Stimulated activated memory B cell treated with anti-CD40 and anti-IgM and Interleukin-4, amounts not matched to agents 10 μg/mL and 1 μg/mL and 100 μg/mL, for 72 hours (primary cell): ENCODE measurements at regions not wholly inside any gene's neighbourhood (a gene's known extent, or its start where the extent isn't known, plus 50 kb on each side); places are given as distances from the start of the nearest gene placed in this dataset.
A peak's percentile ranks its signal among the peaks of the same experiment; 100 is the strongest.

Experiments used
- ATAC-seq: fragments of 150-1000 bp; cut with Tn5 transposase; 2 replicates; pipeline ENCODE4 v1.10.0; 2021
- H3K27ac Mint-ChIP-seq: one replicate; pipeline ENCODE4 v1.8.0; 2022; ENCODE audit warnings: mild to moderate bottlenecking, mixed read lengths
- H3K27me3 Mint-ChIP-seq: one replicate; pipeline ENCODE4 v1.8.0; 2022; ENCODE audit warnings: mixed read lengths
- H3K36me3 Mint-ChIP-seq: one replicate; pipeline ENCODE4 v1.8.0; 2022; ENCODE audit warnings: mixed read lengths
- H3K4me1 Mint-ChIP-seq: one replicate; pipeline ENCODE4 v1.8.0; 2022; ENCODE audit warnings: mixed read lengths
- H3K4me3 Mint-ChIP-seq: one replicate; pipeline ENCODE4 v1.8.0; 2022; ENCODE audit warnings: mild to moderate bottlenecking, moderate library complexity, mixed read lengths
- H3K9me3 Mint-ChIP-seq: one replicate; pipeline ENCODE4 v1.8.0; 2022; ENCODE audit warnings: mixed read lengths

DNA sequence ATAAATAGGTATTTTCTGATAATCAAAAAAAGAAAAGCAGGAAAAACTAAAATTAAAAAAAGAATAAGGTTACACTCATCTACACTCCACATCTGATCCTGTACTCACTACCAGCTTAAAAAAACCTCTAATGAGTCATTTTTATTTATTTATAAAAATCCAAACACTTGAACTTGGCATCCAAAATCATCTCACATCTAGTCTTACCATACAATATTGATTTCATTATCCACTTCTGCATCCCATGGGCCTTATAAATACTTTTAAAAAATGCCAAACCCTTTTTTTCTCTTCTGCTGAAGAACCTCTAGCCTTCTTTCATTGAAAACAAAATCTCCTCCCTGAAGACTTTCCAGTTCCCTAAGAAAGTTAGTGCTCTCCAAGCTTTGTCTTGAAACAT lies 109.7 kb downstream of the TMTC3 start:
- no peaks in the 10 kb centered on the region for H3K27me3 Mint-ChIP-seq
- no peaks in the 10 kb centered on the region for H3K36me3 Mint-ChIP-seq
- H3K4me1 Mint-ChIP-seq: no peaks in the 10 kb centered on the region
- H3K4me3 Mint-ChIP-seq: no peak overlapping the region
- no peaks in the 10 kb centered on the region for H3K9me3 Mint-ChIP-seq
- H3K27ac Mint-ChIP-seq: no peak overlapping the region
- ATAC-seq: no peak

DNA sequence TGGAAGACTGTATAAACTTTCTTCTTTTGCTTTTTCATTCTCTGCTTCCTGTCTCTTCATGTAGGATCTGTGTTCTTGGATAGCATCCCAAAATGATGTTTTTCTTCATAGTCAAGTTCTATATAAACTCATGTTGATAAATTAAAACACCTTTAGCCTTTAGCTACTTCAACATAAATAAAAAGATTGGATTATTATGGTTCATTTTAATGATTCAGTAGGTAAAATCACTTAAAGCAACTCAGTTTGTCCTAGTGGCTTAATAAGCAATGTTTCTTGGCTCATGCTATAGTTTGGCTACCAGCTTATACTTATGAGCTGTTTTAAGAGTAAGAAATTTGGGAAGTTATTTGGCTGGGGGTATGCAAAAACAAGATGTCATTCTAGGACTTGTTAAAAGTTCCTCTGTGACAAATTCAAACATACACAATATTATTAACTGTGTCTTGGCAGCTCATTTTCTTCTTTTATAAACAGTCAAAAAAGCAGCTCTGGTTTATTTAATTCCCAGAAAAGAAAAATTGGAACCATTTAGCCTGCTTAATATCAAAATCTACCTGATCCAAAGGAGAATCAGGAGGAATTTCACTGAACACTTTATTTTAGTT lies 111.4 kb downstream of the TMTC3 start:
- ATAC-seq: no peak
- H3K36me3 Mint-ChIP-seq: no peaks in the 10 kb centered on the region
- no peaks in the 10 kb centered on the region for H3K27me3 Mint-ChIP-seq
- H3K9me3 Mint-ChIP-seq: no peaks in the 10 kb centered on the region
- H3K27ac Mint-ChIP-seq: no peak overlapping the region
- H3K4me1 Mint-ChIP-seq: no peaks in the 10 kb centered on the region
- H3K4me3 Mint-ChIP-seq: no peak overlapping the region

DNA sequence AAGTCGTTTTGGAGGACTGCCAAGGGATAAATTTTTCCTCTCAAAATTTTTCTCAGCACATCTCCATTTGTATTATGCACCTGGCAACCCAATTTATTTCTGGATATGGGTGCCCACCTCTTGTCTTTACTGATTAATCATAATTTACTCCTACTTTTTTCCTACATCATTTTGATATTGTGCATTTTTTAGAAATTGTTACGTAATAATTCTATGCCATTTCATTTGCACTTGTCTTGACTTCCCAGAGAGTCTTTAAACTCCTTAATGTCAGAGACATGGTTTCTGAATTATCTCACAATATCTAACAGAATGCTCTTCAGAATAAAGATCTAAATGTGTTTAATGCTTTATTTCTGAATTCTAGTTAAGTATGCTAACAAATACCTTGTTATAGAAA lies 113.1 kb downstream of the TMTC3 start:
- no peak overlapping the region for H3K27ac Mint-ChIP-seq
- H3K4me3 Mint-ChIP-seq: no peak overlapping the region
- no peaks in the 10 kb centered on the region for H3K27me3 Mint-ChIP-seq
- no peak for ATAC-seq
- no peaks in the 10 kb centered on the region for H3K9me3 Mint-ChIP-seq
- H3K36me3 Mint-ChIP-seq: no peaks in the 10 kb centered on the region
- H3K4me1 Mint-ChIP-seq: no peaks in the 10 kb centered on the region

DNA sequence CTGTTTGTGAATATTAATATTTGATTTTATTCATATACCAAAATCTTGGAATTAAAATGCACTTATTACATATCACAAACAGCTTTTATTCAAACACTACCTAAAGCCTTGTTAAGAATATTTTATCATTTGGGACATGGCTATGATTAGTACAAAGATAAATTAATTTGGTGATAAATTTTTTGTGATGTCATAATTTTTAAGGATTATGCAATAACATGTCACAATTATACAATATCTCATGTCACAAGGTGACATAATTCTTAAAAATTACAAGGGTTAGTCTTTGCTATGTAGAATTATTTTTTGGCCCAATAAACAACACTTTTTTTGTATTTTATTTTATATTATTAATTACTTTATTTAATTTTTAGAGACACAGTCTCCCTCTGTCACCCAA lies 113.7 kb downstream of the TMTC3 start:
- H3K27me3 Mint-ChIP-seq: no peaks in the 10 kb centered on the region
- ATAC-seq: no peak
- no peaks in the 10 kb centered on the region for H3K36me3 Mint-ChIP-seq
- no peaks in the 10 kb centered on the region for H3K9me3 Mint-ChIP-seq
- no peak overlapping the region for H3K27ac Mint-ChIP-seq
- no peaks in the 10 kb centered on the region for H3K4me1 Mint-ChIP-seq
- H3K4me3 Mint-ChIP-seq: no peak overlapping the region

DNA sequence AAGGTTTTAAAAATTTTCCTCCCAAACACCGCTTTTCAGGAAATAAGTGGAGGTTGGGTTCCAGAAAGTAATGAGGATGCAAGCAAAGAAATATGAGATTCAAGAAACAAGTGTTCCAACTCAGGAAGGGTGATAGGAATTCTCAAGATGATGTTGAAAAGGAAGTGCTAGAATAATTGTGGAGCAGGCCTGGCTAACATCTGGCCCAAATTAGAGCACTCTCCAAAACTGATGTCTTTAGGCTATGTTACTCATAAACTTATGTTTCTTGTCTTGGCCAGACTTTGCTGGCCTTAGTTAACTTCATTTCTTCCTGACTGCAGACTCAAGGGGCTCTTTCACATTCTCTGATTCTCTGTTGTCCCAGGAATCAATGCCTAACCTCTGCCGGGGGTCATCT lies 116.3 kb downstream of the TMTC3 start:
- Mint-ChIP-seq H3K27ac (no peak overlapping the region), H3K27me3 (peaks cover 8% of the 10 kb centered on the region), H3K4me1 (no peaks in the 10 kb centered on the region), H3K36me3 (no peaks in the 10 kb centered on the region), H3K9me3 (no peaks in the 10 kb centered on the region), H3K4me3 (no peak overlapping the region)
- no peak for ATAC-seq

DNA sequence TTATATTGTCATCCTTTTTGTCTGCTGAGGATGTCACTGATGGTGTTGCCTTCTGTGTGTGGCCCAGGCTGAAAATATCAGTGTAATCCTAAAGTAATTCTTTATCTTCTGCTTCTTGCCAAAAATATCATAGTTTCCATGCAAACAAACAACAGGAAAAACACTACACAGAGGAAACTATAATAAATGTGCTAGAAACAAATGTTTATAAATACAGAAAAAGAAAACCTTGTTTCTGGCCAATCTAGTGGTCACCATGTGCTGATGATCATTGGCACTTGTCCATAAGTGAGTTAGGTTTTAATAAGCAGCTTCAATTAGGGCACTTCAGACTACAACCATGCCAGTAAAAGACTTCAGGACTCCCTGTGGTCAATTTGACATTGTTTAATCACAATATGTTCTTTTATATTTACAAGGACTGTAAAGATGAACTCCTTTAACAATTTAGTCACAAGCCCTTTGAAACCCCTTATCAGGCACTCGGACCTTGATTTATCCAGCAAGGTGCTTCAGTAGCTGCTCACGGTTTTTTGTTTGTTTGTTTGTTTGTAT lies 124.8 kb downstream of the TMTC3 start:
- Mint-ChIP-seq H3K27ac (no peak overlapping the region), H3K4me3 (no peak overlapping the region), H3K9me3 (no peaks in the 10 kb centered on the region), H3K4me1 (no peaks in the 10 kb centered on the region), H3K36me3 (no peaks in the 10 kb centered on the region), H3K27me3 (no peaks in the 10 kb centered on the region)
- no peak for ATAC-seq

DNA sequence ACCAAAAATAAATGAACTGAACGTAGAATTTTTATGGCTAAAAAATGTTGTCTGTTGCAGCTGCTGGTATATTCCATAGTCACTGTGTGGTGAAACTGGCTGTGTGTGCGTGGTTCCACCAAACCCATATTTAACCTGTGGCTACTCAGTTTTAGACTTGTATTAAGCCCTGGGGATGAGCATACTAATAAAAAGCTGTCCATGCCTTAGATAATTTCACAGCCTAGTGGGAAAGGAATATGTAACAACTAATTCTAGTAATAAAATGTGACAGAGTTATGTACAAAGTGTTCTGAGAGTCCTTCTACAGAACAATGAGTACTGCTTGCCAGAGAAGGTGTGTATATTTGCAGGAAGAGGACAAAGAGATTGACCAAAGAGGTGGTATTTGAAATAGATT lies 125.5 kb downstream of the TMTC3 start:
- Mint-ChIP-seq H3K36me3 (no peaks in the 10 kb centered on the region), H3K4me3 (no peak overlapping the region), H3K9me3 (no peaks in the 10 kb centered on the region), H3K27me3 (no peaks in the 10 kb centered on the region), H3K4me1 (no peaks in the 10 kb centered on the region), H3K27ac (no peak overlapping the region)
- ATAC-seq: no peak

DNA sequence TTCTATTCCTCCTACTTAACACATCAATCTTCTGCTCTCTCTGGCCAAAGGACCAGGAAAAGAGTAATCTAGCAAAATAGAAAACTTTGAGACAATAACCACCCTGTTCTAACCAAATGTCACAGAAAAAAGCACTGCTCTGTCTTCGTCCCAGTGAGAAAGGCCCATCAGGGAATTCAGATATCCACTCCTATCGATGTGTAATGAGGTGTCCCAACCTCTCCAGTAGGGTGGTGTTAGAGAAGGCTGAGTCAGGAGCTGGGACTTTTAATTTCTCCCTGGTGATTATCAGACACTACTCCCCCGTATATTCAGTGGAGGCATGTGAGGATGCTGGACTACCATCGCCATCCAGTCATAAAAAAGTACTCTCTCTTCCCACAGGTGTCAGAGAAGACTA lies 130.3 kb downstream of the TMTC3 start:
- H3K27me3 Mint-ChIP-seq: no peaks in the 10 kb centered on the region
- no peaks in the 10 kb centered on the region for H3K4me1 Mint-ChIP-seq
- ATAC-seq: no peak
- H3K36me3 Mint-ChIP-seq: no peaks in the 10 kb centered on the region
- H3K27ac Mint-ChIP-seq: no peak overlapping the region
- H3K4me3 Mint-ChIP-seq: no peak overlapping the region
- no peaks in the 10 kb centered on the region for H3K9me3 Mint-ChIP-seq

DNA sequence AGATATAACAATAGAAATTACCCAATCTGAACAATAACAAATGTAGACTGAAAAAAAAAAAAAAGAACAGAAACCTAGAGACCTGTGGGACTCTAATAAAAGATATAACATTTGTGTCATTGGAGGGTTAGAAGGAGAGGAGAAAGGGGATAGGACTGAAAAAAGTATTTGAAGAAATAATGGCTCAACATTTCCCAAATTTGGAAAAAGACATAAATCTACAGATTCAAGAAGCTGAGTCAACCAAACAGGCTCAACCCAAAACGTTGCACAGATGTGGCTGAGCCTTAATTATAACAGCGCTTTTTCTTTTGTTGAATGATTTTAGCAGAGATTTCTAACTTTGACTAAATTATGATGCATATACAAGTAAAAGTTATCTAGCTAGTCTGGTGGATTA lies 131.3 kb downstream of the TMTC3 start:
- Mint-ChIP-seq H3K36me3 (no peaks in the 10 kb centered on the region), H3K4me1 (no peaks in the 10 kb centered on the region), H3K27ac (no peak overlapping the region), H3K9me3 (peaks cover 2% of the 10 kb centered on the region), H3K27me3 (no peaks in the 10 kb centered on the region), H3K4me3 (no peak overlapping the region)
- ATAC-seq: no peak

DNA sequence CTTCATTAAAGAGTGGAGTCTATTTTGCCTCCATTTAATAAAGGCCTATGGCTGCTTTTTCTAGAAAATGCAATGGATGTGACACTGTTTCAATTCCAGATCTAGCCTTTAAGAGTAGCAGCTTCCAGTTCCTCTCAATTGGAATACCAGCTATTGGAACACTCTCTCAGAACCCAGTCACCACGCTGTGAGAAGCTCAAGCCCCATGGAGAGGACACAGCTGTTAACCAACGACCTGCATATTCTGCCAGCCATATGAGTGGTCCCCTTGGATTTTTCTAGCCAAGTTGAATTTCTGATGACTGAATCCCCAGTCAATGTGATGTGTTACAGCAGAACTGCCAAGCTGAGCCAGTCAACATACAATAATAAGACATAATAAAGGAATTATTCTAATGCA lies 131.8 kb downstream of the TMTC3 start:
- Mint-ChIP-seq H3K4me1 (no peaks in the 10 kb centered on the region), H3K36me3 (no peaks in the 10 kb centered on the region), H3K9me3 (peaks cover 2% of the 10 kb centered on the region), H3K27ac (no peak overlapping the region), H3K27me3 (no peaks in the 10 kb centered on the region), H3K4me3 (no peak overlapping the region)
- no peak for ATAC-seq

DNA sequence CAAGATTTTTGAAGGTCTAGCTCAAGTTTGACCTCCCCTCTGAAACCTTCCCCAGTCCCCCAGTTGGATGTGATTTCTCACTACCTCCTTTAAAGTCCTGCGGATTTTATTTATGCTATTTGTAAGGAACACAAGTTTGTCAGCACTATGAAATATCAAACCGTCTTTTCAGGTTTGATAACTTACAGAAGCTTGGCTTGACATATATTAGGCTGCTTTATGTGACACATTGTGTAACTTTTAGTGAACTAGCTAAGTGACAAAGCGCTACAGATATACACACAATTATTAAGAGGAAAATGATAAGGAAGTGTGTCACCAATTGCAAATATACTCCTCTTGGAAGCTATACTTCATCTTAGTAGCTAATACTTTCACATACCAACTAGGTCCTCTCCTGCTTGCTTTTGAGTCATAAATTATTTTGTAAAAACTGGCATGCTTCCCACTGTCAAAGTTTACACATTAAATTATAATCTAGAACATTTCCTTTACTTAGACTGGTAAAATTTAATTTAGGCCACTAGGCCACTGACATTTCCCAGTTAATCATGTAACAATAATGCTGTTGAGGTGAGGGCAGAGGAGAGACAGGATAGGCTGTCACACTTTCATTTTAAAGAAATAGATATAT lies 149.5 kb downstream of the TMTC3 start:
- no peak for ATAC-seq
- H3K27me3 Mint-ChIP-seq: no peaks in the 10 kb centered on the region
- no peaks in the 10 kb centered on the region for H3K9me3 Mint-ChIP-seq
- H3K4me3 Mint-ChIP-seq: no peak overlapping the region
- H3K4me1 Mint-ChIP-seq: no peaks in the 10 kb centered on the region
- H3K27ac Mint-ChIP-seq: no peak overlapping the region
- no peaks in the 10 kb centered on the region for H3K36me3 Mint-ChIP-seq

DNA sequence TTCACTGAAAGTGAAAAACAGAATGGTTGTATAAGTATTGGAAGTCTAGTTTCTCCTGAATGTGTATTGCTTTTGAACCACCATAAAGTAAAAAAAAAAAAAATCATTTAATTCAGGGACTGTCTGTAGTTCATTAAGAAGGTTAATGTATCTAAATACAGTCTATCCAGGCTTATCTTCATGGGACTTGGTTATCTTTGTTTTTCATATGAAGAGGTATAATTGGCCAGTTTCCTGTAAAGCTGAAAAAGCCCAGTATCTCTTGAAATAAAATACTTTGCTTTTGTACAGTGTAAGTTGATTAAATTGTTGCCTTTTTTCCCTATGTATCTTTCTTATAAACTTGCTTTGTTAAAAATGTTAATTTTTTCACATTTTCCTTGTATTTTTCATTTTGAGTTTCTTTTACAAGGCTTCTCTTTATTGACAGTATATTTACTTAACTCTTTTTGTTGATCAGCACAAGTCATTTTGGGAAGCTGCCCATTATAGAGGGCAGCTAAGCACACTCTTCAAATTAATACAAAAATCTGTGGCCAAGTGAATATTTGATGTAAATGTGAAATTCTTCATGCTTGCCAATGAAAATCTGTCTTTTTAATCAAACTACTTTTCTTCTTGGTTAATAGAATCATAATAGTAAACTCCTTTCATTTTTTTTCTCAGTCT lies 156.0 kb downstream of the TMTC3 start:
- Mint-ChIP-seq H3K27me3 (no peaks in the 10 kb centered on the region), H3K36me3 (no peaks in the 10 kb centered on the region), H3K4me3 (no peak overlapping the region), H3K4me1 (peaks cover 6% of the 10 kb centered on the region), H3K9me3 (no peaks in the 10 kb centered on the region), H3K27ac (no peak overlapping the region)
- no peak for ATAC-seq

DNA sequence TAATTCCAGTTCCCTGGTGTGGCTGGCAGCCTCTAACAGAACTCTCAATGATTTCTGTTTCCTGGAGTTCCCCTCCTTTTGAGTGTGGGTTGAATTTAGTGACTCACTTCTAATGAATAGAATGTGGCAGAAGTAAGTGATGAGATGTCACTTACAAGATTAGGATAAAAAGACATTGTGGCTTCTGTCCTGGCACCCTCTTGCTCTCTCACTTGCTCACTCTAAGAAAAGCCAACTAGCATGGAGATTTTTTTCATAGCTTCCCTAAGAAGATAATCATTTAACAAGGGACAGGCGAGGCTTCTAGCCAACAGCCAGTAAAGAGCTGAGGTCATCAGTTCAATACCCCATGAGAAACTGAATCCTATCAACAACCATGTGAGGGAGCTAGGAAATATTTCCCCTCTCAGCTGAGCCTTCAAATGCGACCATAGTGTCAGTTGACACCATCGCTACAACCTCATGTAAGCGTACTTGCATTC lies 156.7 kb downstream of the TMTC3 start:
- H3K27ac Mint-ChIP-seq: no peak overlapping the region
- H3K4me3 Mint-ChIP-seq: no peak overlapping the region
- H3K9me3 Mint-ChIP-seq: no peaks in the 10 kb centered on the region
- ATAC-seq: no peak
- no peaks in the 10 kb centered on the region for H3K27me3 Mint-ChIP-seq
- no peaks in the 10 kb centered on the region for H3K36me3 Mint-ChIP-seq
- peaks cover 6% of the 10 kb centered on the region for H3K4me1 Mint-ChIP-seq

DNA sequence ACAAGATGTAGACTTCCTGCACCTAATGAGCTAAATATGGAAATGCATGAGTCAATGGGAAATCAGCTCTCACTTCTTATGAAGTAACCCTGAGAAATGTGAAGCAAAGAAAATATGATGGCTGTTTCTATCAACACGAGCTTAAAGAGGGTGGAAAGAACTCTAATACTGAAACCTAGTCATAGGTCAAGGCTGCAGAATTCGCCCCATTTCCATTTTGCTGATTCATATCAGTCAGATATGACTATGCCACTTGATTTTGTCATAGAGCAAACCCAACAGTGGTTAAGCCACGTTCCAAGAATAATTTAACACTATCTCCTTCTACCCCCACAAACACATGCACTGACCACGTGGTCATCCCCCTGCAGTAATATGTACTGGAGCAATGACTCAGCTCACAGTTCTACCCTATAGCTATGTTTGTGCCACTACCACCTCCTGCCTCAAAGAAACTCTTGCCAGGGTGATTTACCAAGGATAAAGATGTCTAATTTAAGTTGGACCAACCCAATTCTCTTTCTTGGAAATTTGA lies 157.5 kb downstream of the TMTC3 start:
- peak; percentile 78 for ATAC-seq
- Mint-ChIP-seq H3K4me3 (no peak overlapping the region), H3K4me1 (peaks cover 6% of the 10 kb centered on the region), H3K27me3 (no peaks in the 10 kb centered on the region), H3K9me3 (no peaks in the 10 kb centered on the region), H3K27ac (no peak overlapping the region), H3K36me3 (no peaks in the 10 kb centered on the region)

DNA sequence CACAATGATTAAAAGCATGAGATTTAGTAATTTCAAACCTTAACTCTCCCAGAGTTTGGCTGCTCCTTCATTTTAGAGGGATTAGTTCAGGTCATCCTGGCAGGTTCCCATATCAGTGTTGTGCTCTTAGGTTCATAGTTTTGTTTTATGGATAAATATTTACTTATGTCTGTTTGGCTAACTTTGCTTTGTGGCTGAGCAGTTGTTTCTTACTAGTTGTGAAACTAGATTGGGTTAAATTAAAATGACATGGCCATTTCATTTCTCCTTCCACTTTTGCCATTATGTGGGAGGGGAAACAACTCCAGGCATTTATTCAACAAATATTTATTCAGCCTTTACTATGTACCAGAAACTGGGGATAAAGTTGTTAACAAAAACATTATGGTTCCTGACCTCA lies 158.8 kb downstream of the TMTC3 start:
- H3K27me3 Mint-ChIP-seq: no peaks in the 10 kb centered on the region
- H3K27ac Mint-ChIP-seq: no peak overlapping the region
- peaks cover 6% of the 10 kb centered on the region for H3K4me1 Mint-ChIP-seq
- H3K36me3 Mint-ChIP-seq: no peaks in the 10 kb centered on the region
- no peak overlapping the region for H3K4me3 Mint-ChIP-seq
- no peak for ATAC-seq
- no peaks in the 10 kb centered on the region for H3K9me3 Mint-ChIP-seq

DNA sequence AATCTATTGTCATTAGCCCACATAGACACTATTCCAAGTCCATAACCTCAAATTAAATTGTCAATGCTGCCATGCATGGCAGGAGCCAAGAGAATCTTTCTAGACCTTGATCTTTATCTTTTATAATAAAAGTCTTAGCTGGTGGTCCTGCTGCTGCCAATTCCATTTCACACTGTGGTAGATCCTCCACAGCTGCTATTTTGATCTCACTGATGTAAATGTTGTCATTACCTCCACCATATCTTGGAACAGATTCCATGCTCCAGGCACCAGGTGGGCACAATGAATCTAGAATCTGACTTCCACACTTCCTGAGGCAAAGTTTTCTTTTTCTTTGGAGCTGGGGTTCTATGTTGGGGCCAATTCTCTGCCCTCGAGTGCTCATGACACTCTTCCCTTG lies 161.2 kb downstream of the TMTC3 start:
- Mint-ChIP-seq H3K4me1 (peaks cover 5% of the 10 kb centered on the region), H3K9me3 (no peaks in the 10 kb centered on the region), H3K27ac (no peak overlapping the region), H3K4me3 (no peak overlapping the region), H3K36me3 (no peaks in the 10 kb centered on the region), H3K27me3 (no peaks in the 10 kb centered on the region)
- no peak for ATAC-seq
